ENCODE measurements at regions not wholly inside any gene's neighbourhood (a gene's known extent, or its start where the extent isn't known, plus 50 kb on each side); places are given as distances from the start of the nearest gene placed in this dataset.

DNA sequence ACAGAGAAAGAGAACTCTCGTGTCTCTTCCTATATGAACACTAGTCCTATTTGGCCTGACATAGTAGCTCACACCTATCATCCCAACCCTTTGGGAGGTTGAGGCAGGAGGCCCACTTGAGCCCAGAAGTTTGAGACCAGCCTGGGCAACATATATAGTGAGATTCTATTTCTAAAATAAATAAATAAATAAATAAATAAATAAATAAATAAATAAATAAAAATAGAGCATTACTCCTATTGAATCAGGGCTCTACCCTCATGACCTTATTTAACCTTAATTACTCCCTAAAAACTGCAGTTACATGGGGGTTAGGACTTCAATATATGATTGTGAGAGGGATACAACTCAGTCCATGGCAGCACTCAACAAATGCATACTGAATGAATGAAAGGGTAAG, 61.2 kb upstream of the GSC start:
- TF ChIP-seq CTCF (IDR thresholded peaks at IDR 0.05) (no peak), EZH2 (IDR thresholded peaks at IDR 0.05) (no peak), EZH2phosphoT487 (IDR thresholded peaks at IDR 0.05) (no peak)

All from neural progenitor cell (in vitro differentiated cells).